GM10266 (cell line): ENCODE measurements at regions not wholly inside any gene's neighbourhood (a gene's known extent, or its start where the extent isn't known, plus 50 kb on each side); places are given as distances from the start of the nearest gene placed in this dataset.
"Not testable (repeated sequence)": the region's sequence is repeated elsewhere in the genome, so short reads cannot be mapped to it uniquely, and the experiment has no call there.

Experiments used
- DNase-seq: peaks from one replicate; pipeline ENCODE4 v3.0.0; 2012; ENCODE audit errors: extremely low spot score
- CTCF ChIP-seq: IDR thresholded peaks from 2 replicates; pipeline ENCODE4 v1.5.1; 2012; ENCODE audit warnings: mild to moderate bottlenecking, low read depth; ENCODE audit not compliant: control insufficient read depth, insufficient read depth; ENCODE audit errors: missing control alignments

DNA sequence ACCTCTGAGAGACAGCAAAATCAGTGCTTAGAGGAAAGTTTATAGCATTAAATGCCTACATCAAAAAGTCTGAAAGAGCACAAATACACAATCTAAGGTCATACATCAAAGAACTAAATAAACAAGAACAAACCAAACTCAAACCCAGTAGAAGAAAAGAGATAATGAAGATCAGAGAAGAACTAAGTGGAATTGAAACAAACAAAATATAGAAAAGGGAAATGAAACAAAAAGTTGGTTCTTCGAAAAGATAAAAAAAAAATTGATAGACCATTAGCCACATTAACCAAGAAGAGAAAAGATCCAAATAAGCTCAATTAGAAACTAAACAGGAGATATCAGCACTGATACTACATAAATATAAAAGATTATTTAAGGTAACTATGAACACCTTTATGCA lies 280.0 kb upstream of the NRG3 start:
- DNase-seq, result no peak
- TF ChIP-seq CTCF, result no peak

- no peak for DNase-seq
- TF ChIP-seq CTCF, result no peak
Observed at GRCh38 chr10:81600185-81600584, 274.8 kb upstream of the NRG3 start.

DNA sequence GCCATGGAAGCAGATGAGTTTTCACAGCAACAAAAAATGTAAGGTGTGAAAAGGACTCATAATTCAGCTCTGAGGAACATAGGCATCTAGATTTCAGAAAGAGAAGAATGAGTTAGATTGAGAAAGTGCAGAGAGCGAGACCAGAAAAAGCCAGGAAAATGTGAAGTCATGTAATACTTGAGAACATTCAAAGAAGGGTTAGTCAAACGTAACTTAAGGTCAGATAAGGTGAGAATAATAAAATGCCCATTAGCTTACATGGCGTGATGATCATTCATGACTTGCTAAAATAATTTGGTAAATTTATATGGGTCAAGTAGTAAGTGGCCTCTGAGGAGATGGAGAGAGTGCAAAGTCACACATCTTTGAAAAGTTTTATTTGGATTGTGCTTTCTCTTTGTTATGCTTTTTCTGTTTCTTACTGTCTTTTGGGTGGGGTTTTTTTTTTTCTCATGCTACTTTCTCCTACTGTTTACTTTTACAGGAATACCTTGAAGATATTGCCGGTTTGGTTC lies 271.8 kb upstream of the NRG3 start:
- no peak for TF ChIP-seq CTCF
- no peak for DNase-seq

DNA sequence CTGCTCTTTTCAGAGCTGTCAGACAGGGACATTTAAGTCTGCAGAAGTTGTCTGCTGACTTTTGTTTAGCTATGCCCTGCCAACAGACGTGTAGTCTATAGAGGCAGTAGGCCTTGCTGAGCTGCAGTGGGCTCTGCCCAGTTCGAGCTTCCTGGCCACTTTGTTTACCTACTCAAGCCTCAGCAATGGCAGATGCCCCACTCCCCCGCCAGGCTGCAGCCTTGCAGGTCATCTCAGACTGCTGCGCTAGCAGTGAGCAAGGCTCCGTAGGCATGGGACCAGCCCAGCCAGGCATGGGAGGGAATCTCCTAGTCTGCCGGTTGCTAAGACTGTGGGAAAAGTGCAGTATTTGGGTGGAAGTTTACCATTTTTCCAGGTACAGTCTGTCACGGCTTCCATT lies 230.5 kb upstream of the NRG3 start:
- DNase-seq, result not testable (repeated sequence)

- no peak for DNase-seq
- no peak for TF ChIP-seq CTCF
Observed at GRCh38 chr10:81655986-81656385, 219.0 kb upstream of the NRG3 start.

DNA sequence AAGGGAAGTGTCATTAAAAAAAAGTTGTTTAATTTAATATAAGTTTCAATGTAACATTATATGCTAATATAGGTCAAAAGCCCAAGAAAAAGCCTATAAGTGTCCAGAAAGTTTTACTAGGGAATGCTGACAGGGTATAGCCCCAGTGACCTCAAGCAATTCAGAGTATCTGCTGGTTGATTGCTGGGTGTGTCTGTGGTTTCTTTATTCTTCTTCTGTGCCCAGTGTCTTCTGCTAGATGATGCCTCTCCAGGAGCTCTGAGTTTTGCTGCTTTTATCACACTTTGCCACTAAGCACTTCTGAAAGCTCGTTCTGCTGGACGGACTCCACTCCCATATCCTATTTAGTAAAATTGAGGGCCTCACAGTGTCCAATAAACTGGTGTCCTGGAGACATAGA lies 212.2 kb upstream of the NRG3 start:
- DNase-seq, result no peak
- no peak for TF ChIP-seq CTCF

DNA sequence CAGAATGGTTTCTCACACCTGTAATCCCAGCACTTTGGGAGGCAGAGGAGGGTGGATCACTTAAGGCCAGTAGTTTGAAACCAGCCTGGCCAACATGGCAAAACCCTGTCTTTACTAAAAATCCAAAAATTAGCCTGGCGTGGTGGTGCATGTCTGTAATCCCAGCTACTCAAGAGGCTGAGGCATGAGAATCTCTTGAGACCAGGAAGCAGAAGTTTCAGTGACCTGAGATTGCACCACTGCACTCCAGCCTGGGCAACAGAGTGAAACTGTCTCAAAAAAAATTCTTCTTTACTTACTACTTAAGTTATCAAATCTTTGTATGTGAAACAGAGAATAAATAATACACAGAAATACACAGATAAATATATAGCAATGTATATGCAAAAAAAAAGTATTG lies 210.2 kb upstream of the NRG3 start:
- DNase-seq, result not testable (repeated sequence)

- no peak for DNase-seq
- TF ChIP-seq CTCF, result no peak
Observed at GRCh38 chr10:81674941-81675340, 200.1 kb upstream of the NRG3 start.
